Astrocyte (in vitro differentiated cells and primary cell): ENCODE measurements at regions not wholly inside any gene's neighbourhood (a gene's known extent, or its start where the extent isn't known, plus 50 kb on each side); places are given as distances from the start of the nearest gene placed in this dataset.

Experiments
- DNase-seq: peaks from one replicate; pipeline ENCODE4 v3.0.0-alpha.2; 2010; ENCODE audit warnings: low read depth
- FAIRE-seq: peaks from 2 replicates; lab custom pipeline; 2011; peaks lifted over from hg19 to GRCh38; lab: Jason Lieb, UNC
- H2AFZ ChIP-seq: 2 replicates; pipeline ENCODE4 v1.6.0; 2012; ENCODE audit warnings: low read depth, low read length, inconsistent platforms
- H3K27ac ChIP-seq: 2 replicates; pipeline ENCODE4 v1.5.1; 2011; ENCODE audit warnings: low read depth, low read length, inconsistent platforms
- H3K27me3 ChIP-seq: 2 replicates; pipeline ENCODE4 v1.6.0; 2011; ENCODE audit warnings: low read length, inconsistent platforms; ENCODE audit not compliant: insufficient read depth
- H3K36me3 ChIP-seq: 2 replicates; pipeline ENCODE4 v1.5.1; 2011; ENCODE audit warnings: low read length, inconsistent platforms; ENCODE audit not compliant: insufficient read depth
- H3K4me1 ChIP-seq: 2 replicates; pipeline ENCODE4 v1.5.1; 2011; ENCODE audit warnings: low read length, inconsistent platforms; ENCODE audit not compliant: insufficient read depth
- H3K4me2 ChIP-seq: 2 replicates; pipeline ENCODE4 v1.6.0; 2012; ENCODE audit warnings: low read length, inconsistent platforms
- H3K4me3 ChIP-seq: 2 replicates; pipeline ENCODE4 v1.5.1; 2011; ENCODE audit warnings: low read depth, mild to moderate bottlenecking, low read length, inconsistent platforms; ENCODE audit not compliant: insufficient read depth
- H3K79me2 ChIP-seq: 2 replicates; pipeline ENCODE4 v1.6.0; 2012; ENCODE audit warnings: mild to moderate bottlenecking, low read length, inconsistent platforms; ENCODE audit not compliant: insufficient read depth
- H3K9ac ChIP-seq: 2 replicates; pipeline ENCODE4 v1.6.0; 2012; ENCODE audit warnings: mild to moderate bottlenecking, low read length, inconsistent platforms
- H3K9me3 ChIP-seq: 2 replicates; pipeline ENCODE4 v1.5.1; 2012; ENCODE audit warnings: low read depth, mild to moderate bottlenecking, low read length, inconsistent platforms; ENCODE audit not compliant: insufficient read depth
- H4K20me1 ChIP-seq: 2 replicates; pipeline ENCODE4 v1.6.0; 2012; ENCODE audit warnings: low read length, inconsistent platforms; ENCODE audit not compliant: insufficient read depth
- H3K27ac Mint-ChIP-seq: one replicate; pipeline ENCODE4 v1.8.0; 2021; ENCODE audit warnings: mild to moderate bottlenecking, mixed read lengths; ENCODE audit not compliant: unreplicated experiment
- H3K27me3 Mint-ChIP-seq: one replicate; pipeline ENCODE4 v1.8.0; 2021; ENCODE audit warnings: low read depth, mixed read lengths; ENCODE audit not compliant: unreplicated experiment
- H3K36me3 Mint-ChIP-seq: one replicate; pipeline ENCODE4 v1.8.0; 2021; ENCODE audit warnings: low read depth, mixed read lengths; ENCODE audit not compliant: unreplicated experiment
- H3K4me1 Mint-ChIP-seq: one replicate; pipeline ENCODE4 v1.8.0; 2021; ENCODE audit warnings: low read depth, mixed read lengths; ENCODE audit not compliant: unreplicated experiment
- H3K4me3 Mint-ChIP-seq: one replicate; pipeline ENCODE4 v1.8.0; 2021; ENCODE audit warnings: mild to moderate bottlenecking, moderate library complexity, mixed read lengths; ENCODE audit not compliant: unreplicated experiment
- H3K9me3 Mint-ChIP-seq: one replicate; pipeline ENCODE4 v1.8.0; 2021; ENCODE audit warnings: mild to moderate bottlenecking, mixed read lengths; ENCODE audit not compliant: unreplicated experiment
- CTCF ChIP-seq: IDR thresholded peaks from 2 replicates; pipeline ENCODE4 v1.5.1; 2011; ENCODE audit warnings: low read depth, mild to moderate bottlenecking, inconsistent platforms, low read length, moderate library complexity; ENCODE audit not compliant: insufficient read depth
- EZH2 ChIP-seq: IDR thresholded peaks from 2 replicates; pipeline ENCODE4 v1.6.1; 2012; ENCODE audit warnings: mild to moderate bottlenecking, low read length, inconsistent platforms; ENCODE audit not compliant: insufficient read depth

DNA sequence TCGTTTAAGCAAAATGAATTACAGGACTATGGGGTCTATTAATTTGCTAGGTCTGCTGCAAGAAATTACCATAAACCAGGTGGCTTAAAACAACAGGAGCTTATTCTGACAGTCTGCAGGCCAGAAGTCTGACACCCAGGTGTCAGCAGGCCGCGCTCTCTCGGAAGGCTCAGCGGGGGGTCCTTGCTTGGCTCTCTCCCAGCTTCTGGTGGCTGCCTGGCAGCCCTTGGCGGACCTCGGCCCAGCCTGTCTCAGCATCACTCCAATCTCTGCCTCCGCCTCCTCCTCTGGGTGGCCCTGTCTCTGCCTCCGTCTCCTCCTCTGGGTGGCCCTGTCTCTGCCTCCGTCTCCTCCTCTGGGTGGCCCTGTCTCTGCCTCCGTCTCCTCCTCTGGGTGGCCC lies 580.5 kb upstream of the FAT1 start:
- Histone ChIP-seq H4K20me1 (no peaks in the 10 kb centered on the region), H3K4me3 (no peak overlapping the region), H3K27ac (no peak overlapping the region), H2AFZ (no peak overlapping the region), H3K4me1 (peaks cover under 1% of the 10 kb centered on the region), H3K79me2 (no peaks in the 10 kb centered on the region), H3K4me2 (no peak overlapping the region), H3K9ac (no peak overlapping the region), H3K36me3 (no peaks in the 10 kb centered on the region), H3K27me3 (no peaks in the 10 kb centered on the region), H3K9me3 (no peaks in the 10 kb centered on the region)
- Mint-ChIP-seq H3K9me3 (peaks cover 2% of the 10 kb centered on the region), H3K4me3 (no peak overlapping the region), H3K27me3 (no peaks in the 10 kb centered on the region), H3K27ac (no peak overlapping the region), H3K36me3 (no peaks in the 10 kb centered on the region), H3K4me1 (peaks cover 5% of the 10 kb centered on the region)
- no peak for FAIRE-seq
- DNase-seq, result no peak
- TF ChIP-seq EZH2 (no peak), CTCF (no peak)

DNA sequence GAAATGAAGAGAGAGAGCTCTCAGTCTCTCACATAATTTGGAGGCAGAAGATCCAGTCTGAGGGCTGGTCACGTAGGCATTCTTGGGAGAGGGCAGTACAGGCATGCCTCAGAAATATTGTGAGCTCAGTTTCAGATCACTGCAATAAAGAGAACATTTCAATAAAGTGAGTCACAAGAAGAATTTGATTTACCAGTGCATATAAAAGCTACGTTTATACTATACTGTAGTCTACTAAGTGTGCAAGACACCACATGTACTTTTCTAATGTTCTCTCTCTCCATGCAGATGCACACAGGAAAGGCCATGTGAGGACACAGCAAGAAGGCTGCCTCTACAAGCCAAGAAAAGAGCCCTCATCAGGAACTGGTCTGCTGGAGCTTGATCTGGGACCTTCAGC lies 583.5 kb upstream of the FAT1 start:
- DNase-seq (no peak), FAIRE-seq (no peak)
- Mint-ChIP-seq H3K27ac (no peak overlapping the region), H3K4me1 (peaks cover 5% of the 10 kb centered on the region), H3K9me3 (no peaks in the 10 kb centered on the region), H3K4me3 (no peak overlapping the region), H3K27me3 (no peaks in the 10 kb centered on the region), H3K36me3 (peaks cover 2% of the 10 kb centered on the region)
- H3K4me2 ChIP-seq, result no peak overlapping the region
- TF ChIP-seq CTCF, result no peak
- TF ChIP-seq EZH2, result no peak
- no peaks in the 10 kb centered on the region for H4K20me1 ChIP-seq
- H3K27ac ChIP-seq, result no peak overlapping the region
- H3K9me3 ChIP-seq, result no peaks in the 10 kb centered on the region
- H3K79me2 ChIP-seq, result no peaks in the 10 kb centered on the region
- H2AFZ ChIP-seq, result no peak overlapping the region
- H3K36me3 ChIP-seq, result no peaks in the 10 kb centered on the region
- no peak overlapping the region for H3K4me3 ChIP-seq
- peaks cover 4% of the 10 kb centered on the region for H3K4me1 ChIP-seq
- H3K27me3 ChIP-seq, result no peaks in the 10 kb centered on the region
- no peak overlapping the region for H3K9ac ChIP-seq

- peaks cover 2% of the 10 kb centered on the region for H3K9me3 Mint-ChIP-seq
- Histone ChIP-seq H3K9me3 (no peaks in the 10 kb centered on the region), H3K36me3 (no peaks in the 10 kb centered on the region), H3K27ac (no peak overlapping the region), H4K20me1 (no peaks in the 10 kb centered on the region), H3K79me2 (no peaks in the 10 kb centered on the region), H3K4me2 (peak overlapping the region; percentile 15), H3K4me3 (no peak overlapping the region), H3K27me3 (no peaks in the 10 kb centered on the region), H3K9ac (no peak overlapping the region), H2AFZ (no peak overlapping the region), H3K4me1 (peaks cover 4% of the 10 kb centered on the region)
- H3K36me3 Mint-ChIP-seq, result peaks cover 2% of the 10 kb centered on the region
- DNase-seq (peak; percentile 56), FAIRE-seq (peak; percentile 95)
- no peaks in the 10 kb centered on the region for H3K27me3 Mint-ChIP-seq
- H3K27ac Mint-ChIP-seq, result no peak overlapping the region
- TF ChIP-seq EZH2 (no peak), CTCF (no peak)
- no peak overlapping the region for H3K4me3 Mint-ChIP-seq
- H3K4me1 Mint-ChIP-seq, result no peaks in the 10 kb centered on the region
Measured at GRCh38 chr4:187309456-187309855, 585.8 kb upstream of the FAT1 start.
